NCI-H2107 treated with DMSO at 0.1 percent for 48 hours (cell line): ENCODE measurements at regions not wholly inside any gene's neighbourhood (a gene's known extent, or its start where the extent isn't known, plus 50 kb on each side); places are given as distances from the start of the nearest gene placed in this dataset.
"Not testable (repeated sequence)": the region's sequence is repeated elsewhere in the genome, so short reads cannot be mapped to it uniquely, and the experiment has no call there.

Experiments
- DNase-seq: peaks from one replicate; lab custom pipeline; 2025; ENCODE audit not compliant: unreplicated experiment; lab: John Stamatoyannopoulos, UW

DNA sequence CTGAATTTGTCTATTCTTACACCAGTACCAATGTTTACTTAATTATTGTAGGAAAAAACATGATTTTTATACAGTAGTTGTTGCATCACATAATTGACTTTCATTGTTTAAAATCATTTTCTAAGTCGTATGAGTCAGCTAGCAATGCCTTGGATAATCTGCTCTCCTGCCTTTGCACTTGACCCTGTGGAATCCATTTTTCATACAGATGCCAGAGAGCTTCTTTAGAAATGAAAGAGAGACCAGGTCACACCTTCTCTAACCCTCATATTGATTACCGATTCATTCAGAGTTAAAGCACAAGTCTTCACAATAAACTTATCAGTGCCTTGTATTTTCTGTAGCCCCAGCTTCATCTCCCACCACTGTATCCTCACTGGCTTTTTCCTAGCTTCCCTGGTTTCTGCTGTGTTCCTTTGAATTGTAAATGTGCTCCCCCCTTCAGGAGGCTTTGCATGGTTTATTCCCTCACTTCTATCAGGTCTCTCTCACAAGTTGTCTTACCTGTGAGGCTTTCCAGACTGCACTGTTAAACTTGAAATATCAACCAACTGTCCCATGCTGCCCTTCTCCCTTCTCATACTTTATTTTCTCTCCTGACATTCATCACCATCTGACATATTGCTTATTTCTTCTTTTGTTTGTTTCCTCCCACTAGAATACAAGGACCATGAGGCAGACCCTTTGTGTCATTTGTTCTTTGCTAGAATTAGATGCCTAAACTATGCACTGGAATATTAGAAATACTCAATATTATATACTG lies 662.0 kb upstream of the GBE1 start:
- no peak for DNase-seq

- DNase-seq = no peak
Measured at GRCh38 chr3:82416830-82417229, 655.4 kb upstream of the GBE1 start.

GRCh38 chr3:82416349-82416748 lies 654.9 kb upstream of the GBE1 start:
- no peak for DNase-seq

DNA sequence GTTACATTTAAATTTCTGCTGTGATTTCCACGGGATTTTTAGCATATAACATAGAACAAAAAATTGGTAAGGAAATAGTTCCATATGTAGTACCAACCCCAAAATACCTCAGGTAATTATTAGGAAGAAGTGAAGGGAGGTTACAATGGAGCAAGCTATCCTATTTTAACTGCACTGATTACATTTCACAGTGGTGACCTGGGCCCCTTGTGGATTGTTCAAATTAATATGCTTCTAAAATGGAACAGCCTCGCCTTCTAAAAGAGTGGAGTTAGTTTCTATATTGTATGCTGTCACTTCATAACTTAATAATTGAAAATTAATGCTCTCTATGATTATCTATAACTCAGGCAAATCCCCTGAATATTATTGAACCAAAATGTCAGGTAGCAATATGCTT lies 651.7 kb upstream of the GBE1 start:
- DNase-seq = no peak

DNA sequence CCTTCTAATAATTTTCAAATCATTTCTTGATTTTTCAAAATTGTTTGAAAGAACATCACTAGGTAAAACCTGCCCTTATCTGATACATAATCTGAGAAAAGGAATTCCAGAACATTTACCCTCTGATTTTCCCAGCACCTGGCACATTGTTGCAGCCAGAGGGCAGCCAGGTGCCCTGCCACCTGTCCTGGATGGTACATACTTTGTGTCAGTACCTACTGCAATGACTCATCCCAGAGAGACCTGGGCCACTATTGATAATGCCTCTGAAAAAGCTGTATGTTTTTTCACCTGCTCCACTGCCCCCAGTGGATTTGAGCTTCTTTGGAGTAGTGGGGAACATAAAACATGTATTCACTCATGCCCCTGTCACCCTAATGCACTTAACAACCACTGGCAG lies 648.9 kb upstream of the GBE1 start:
- no peak for DNase-seq

DNA sequence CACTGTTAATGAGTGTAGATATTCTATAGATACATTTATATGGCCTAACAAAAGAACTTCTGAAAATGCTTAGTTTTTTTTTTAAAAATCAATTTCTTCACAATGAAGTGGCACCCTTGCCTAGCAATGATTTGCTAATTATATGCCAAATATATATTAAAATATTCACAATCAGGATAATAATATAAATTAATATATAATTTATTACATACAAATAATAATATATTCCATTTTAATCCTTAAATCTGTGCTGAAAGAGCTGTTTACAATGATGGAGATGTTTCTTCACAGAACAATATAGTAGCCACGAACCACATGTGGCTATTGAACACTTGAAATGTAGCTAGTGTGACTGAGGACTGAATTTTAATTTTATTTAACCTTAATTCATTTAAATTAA lies 648.4 kb upstream of the GBE1 start:
- DNase-seq = no peak

- DNase-seq = no peak
Measured at GRCh38 chr3:82392203-82392775, 630.8 kb upstream of the GBE1 start.

- DNase-seq = no peak
Measured at GRCh38 chr3:82390868-82391267, 629.4 kb upstream of the GBE1 start.

DNA sequence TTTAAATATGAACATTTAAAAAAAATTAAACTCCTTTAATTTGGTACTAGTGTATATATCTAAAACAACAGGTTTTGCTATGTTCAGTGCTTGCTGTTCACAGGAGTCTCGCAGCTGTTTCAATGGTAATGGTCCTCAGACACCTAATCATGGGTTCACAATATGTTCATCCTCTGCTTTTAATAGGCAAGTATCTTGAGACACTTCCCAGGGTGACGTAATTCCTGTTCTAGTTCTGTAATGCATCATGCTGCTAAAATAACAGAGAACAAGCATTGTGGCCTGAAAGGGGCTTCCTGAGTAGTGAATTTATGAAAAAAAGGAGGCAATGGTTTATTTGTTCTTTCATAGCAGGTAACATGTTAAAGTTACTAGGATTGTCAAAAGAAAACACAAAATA lies 625.2 kb upstream of the GBE1 start:
- DNase-seq = no peak

- DNase-seq = no peak
Measured at GRCh38 chr3:82384181-82384580, 622.7 kb upstream of the GBE1 start.

DNA sequence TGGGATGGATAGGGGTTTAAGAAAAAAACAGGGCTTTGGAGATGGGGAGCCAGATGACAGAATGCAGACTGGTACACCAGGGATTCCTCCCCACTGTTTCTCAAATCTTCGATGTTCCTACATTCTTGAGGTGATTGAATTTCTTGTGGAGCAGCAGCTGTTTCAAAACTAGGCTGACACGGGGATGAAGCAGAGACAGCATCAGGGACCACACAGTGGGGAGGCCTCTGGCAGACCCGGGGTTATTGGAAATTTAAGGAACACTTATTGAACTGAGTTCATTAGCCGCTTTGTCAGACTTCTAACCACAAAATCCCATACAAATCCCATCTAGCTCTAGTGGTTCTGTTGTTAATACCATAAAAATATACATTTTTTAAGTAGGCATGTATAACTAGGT lies 621.4 kb upstream of the GBE1 start:
- no peak for DNase-seq

GRCh38 chr3:82378392-82378791 lies 616.9 kb upstream of the GBE1 start:
- DNase-seq = no peak

- no peak for DNase-seq
Measured at GRCh38 chr3:82376883-82377282, 615.4 kb upstream of the GBE1 start.

DNA sequence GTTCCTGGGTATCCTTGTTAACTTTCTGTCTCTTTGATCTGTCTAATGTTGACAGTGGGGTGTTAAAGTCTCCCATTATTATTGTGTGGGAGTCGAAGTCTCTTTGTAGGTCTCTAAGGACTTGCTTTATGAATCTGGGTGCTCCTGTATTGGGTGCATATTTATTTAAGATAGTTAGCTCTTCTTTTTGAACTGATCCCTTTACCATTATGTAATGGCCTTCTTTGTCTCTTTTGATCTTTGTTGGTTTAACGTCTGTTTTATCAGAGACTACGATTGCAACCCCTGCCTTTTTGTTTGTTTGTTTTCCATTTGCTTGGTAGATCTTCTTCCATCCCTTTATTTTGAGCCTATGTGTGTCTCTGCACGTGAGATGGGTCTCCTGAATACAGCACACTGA lies 612.4 kb upstream of the GBE1 start:
- DNase-seq = not testable (repeated sequence)

GRCh38 chr3:82364827-82365226 lies 603.4 kb upstream of the GBE1 start:
- no peak for DNase-seq

GRCh38 chr3:82363131-82363530 lies 601.7 kb upstream of the GBE1 start:
- DNase-seq = no peak

- DNase-seq = no peak
Measured at GRCh38 chr3:82355228-82355627, 593.8 kb upstream of the GBE1 start.

DNA sequence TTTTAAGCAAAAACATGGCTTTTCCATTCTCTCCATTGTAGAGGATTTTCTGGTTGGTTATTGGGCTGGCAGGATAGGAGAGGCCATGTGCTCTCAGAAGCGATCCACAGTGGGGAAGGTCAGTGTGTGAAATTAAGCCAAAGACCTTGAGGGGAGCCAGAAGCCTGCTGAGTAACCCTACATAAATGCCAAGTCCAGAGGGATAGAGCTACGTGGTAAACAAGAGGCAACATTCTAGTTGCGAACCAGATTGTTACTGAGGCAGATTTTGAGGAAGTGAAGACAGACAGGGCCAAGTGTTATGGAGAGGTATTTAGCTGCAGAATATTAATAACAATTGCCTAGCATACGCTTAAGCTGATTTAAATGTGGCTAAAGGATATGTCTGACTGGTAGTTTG lies 592.8 kb upstream of the GBE1 start:
- no peak for DNase-seq

GRCh38 chr3:82353306-82354171 lies 592.1 kb upstream of the GBE1 start:
- DNase-seq = no peak

GRCh38 chr3:82347585-82347984 lies 586.1 kb upstream of the GBE1 start:
- no peak for DNase-seq

DNA sequence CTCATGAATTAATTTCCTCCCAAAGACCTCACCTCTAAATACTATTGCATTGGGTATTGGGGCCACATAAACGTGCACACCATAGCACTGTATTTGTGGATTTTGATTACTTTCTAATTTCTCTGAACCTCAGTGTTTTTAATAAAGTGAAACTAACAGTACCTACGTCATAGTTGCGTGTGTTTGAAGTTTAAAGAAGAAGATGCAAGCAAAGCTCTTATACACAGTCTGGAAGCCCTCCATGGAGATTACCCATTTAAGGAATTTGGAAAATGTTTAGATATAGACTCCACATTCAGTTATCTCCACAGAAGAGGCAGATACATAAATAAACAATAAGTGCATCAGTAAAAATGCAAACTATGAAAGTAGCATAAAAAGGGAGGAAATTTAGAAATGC lies 581.1 kb upstream of the GBE1 start:
- no peak for DNase-seq

GRCh38 chr3:82329300-82329699 lies 567.9 kb upstream of the GBE1 start:
- no peak for DNase-seq
